NCI-H526 (cell line): ENCODE measurements at regions not wholly inside any gene's neighbourhood (a gene's known extent, or its start where the extent isn't known, plus 50 kb on each side); places are given as distances from the start of the nearest gene placed in this dataset.

Source experiments
- DNase-seq, 2 experiments: peaks; one replicate each; lab custom pipeline; 2025; lab: John Stamatoyannopoulos, UW

GRCh38 chrX:116226665-116227484 is 56.3 kb downstream of the AGTR2 start:
- DNase-seq = no peak

- no peak for DNase-seq
Observed at GRCh38 chrX:116230130-116230898, 59.8 kb downstream of the AGTR2 start.

GRCh38 chrX:116232833-116233232 is 62.3 kb downstream of the AGTR2 start:
- no peak for DNase-seq

- DNase-seq = no peak
Observed at GRCh38 chrX:116236666-116237065, 66.1 kb downstream of the AGTR2 start.

- DNase-seq = no peak
Observed at GRCh38 chrX:116238093-116238492, 67.5 kb downstream of the AGTR2 start.

GRCh38 chrX:116238567-116239255 is 68.2 kb downstream of the AGTR2 start:
- no peak for DNase-seq

GRCh38 chrX:116239944-116240840 is 69.6 kb downstream of the AGTR2 start:
- DNase-seq = no peak

- no peak for DNase-seq
Observed at GRCh38 chrX:116241001-116241400, 70.5 kb downstream of the AGTR2 start.

GRCh38 chrX:116243039-116243438 is 72.5 kb downstream of the AGTR2 start:
- DNase-seq = no peak

GRCh38 chrX:116246261-116246660 is 75.7 kb downstream of the AGTR2 start:
- no peak for DNase-seq

- DNase-seq = no peak
Observed at GRCh38 chrX:116267511-116268040, 97.0 kb downstream of the AGTR2 start.

- DNase-seq = no peak
Observed at GRCh38 chrX:116272322-116272721, 101.8 kb downstream of the AGTR2 start.

GRCh38 chrX:116272861-116273260 is 102.3 kb downstream of the AGTR2 start:
- DNase-seq = no peak

- DNase-seq = no peak
Observed at GRCh38 chrX:116276261-116276660, 105.7 kb downstream of the AGTR2 start.

- no peak for DNase-seq
Observed at GRCh38 chrX:116277351-116278225, 107.0 kb downstream of the AGTR2 start.

GRCh38 chrX:116278826-116279225 is 108.3 kb downstream of the AGTR2 start:
- no peak for DNase-seq

GRCh38 chrX:116281106-116281505 is 110.6 kb downstream of the AGTR2 start:
- no peak for DNase-seq

- no peak for DNase-seq
Observed at GRCh38 chrX:116282751-116283150, 112.2 kb downstream of the AGTR2 start.

- DNase-seq = no peak
Observed at GRCh38 chrX:116284400-116284799, 113.9 kb downstream of the AGTR2 start.

GRCh38 chrX:116285501-116285900 is 115.0 kb downstream of the AGTR2 start:
- no peak for DNase-seq
